ENCODE measurements at regions not wholly inside any gene's neighbourhood (a gene's known extent, or its start where the extent isn't known, plus 50 kb on each side); places are given as distances from the start of the nearest gene placed in this dataset.
"Not testable (repeated sequence)": the region's sequence is repeated elsewhere in the genome, so short reads cannot be mapped to it uniquely, and the experiment has no call there.

DNA sequence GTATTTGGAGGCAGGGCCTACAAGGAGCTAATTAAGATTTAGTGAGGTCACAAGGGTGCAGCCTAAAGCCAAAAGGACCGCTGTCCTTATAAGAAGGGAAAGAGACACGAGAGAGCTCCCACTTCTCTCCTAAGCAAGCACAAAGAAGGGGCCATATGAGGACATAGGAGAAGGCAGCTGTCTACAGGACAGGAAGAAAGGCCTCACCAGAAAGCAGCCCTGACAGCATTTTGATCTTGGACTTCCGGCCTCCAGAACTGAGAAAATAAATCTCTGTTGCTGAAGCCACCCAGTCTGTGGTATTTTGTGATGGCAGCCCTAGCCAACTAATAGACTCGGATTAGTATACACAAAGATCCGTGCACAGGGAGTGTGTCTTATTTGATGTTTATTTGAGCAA is 139.7 kb downstream of the B3GNT2 start:
- no peak for DNase-seq (ENCODE audit: low read depth in 4 of 4, low spot score in 3 of 4)

DNA sequence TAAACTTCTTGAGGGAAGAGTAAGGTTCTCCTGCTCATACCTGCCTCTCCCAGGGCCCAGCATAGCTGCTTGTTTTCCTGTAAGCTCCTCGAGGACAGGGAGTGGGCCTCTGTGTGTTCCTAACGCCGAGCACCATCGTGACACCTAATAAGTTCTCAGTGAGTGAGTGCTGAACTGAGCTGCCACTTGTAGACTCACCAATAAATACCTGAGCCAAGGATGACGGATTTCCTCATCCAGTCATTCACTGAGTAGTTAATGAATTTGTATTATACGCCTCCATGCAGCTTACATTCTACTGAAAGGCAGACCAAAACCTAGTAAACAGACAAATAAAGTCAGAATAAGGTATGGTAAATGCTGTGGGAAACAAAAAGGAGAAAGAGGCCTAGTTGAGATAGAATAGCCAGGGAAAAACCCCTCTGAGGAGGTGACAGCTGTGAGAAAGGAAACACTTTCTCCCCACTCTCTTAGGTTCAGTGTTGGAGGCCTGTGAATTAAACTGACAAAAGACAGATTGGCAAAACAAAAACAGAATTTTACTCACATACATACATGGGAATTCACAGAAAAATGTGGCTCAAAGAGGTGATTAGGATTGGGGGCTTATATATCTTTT is 138.6 kb downstream of the B3GNT2 start:
- DNase-seq (ENCODE audit: low read depth in 4 of 4, low spot score in 3 of 4) = no peak

DNA sequence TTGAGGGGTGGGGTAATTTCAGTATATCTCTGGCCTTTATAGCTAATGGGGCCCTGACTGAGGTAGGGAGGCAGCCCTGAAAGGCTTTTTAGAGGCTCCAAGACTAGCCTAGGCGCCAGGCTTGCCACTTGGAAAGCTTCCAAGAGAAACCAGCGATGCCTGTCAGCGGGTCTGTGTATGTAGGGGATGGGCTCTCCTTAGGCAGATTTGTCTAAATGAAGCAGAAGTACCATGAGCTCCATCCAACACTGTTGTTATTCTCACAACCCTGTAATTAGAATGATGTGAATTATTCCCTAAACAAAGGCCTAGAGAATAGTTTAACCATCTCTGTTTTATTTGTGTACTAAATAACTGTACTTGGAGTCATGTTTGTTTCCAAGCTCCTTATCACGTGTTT is 138.1 kb downstream of the B3GNT2 start:
- no peak for DNase-seq (ENCODE audit: low read depth in 4 of 4, low spot score in 3 of 4)

DNA sequence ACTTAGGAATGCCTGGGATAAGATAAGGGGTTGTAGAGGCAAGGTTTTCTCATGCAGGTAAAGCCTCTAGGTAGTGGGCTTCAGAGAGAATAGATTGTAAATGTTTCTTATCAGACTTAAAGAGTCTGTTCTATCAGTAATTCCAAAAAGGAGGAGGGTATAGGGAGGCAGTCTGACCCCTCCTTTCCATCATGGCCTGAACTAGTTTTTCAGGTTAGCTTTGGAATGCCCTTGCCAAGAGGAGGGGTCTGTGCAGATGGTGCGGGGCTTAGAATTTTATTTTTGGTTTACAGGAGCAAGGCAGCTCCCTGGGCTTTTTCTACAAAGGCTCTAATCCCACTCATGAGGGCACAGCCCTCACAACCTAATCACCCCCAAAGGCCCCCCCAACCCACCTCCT is 135.0 kb downstream of the B3GNT2 start:
- no peak for DNase-seq (ENCODE audit: low read depth in 4 of 4, low spot score in 3 of 4)

DNA sequence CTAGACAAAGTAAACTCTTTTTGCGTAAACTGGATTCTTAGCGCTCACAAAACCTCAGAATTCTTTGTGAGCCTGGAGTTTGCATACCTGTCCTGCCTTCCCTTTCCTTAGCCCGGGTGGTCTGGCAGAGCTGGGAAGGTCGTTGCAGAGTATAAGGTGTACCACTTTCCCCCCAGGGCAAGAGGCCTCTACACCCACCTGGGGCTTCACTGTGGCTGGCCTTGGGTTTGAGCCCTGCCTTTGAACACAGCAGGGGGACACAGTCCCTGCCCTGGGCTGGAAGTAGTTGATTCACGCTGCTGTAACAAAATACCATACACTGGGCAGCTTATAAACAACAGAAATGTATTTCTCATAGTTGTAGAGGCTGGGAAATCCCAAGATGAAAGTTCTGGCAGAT is 133.9 kb downstream of the B3GNT2 start:
- DNase-seq (ENCODE audit: low read depth in 4 of 4, low spot score in 3 of 4) = no peak

DNA sequence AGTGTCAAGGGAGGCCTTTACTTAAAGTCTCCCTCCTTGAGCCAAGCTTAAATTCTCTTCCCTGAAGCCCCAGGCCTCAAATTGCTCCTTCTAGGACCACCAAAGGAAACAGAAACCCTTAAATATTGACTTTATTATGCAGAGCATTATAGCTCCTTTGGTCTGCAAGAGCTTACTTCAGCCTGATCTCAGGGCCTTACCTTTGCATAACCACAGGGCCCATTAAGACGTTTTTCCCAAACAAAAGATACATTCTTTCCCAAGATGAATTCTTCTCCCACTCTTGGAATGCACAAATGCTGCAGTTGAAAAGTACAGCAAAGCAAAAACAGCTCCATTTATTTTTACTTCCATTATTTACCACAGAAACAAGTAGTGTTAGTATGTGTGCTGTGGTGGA is 130.8 kb downstream of the B3GNT2 start:
- no peak for DNase-seq (ENCODE audit: low read depth in 4 of 4, low spot score in 3 of 4)

DNA sequence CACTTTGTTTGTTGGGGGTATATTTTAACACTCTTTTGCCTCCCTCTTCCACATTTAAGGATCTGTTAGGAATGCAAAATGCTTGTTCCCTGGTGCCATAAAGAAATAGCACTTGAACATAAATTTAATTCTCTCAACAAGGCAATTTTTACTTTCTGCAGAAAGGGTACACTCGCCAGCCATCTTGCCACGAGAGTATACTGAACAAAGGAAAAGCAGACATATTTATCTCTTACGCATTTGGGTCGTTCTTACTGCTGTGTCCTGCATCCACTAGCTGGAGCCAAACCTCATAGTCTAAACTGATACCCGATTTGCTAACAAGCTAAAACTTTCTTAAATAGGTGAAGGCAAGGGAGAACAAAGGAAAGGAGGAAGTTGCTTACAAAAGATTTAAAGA is 129.5 kb downstream of the B3GNT2 start:
- DNase-seq (ENCODE audit: low read depth in 4 of 4, low spot score in 3 of 4) = no peak

DNA sequence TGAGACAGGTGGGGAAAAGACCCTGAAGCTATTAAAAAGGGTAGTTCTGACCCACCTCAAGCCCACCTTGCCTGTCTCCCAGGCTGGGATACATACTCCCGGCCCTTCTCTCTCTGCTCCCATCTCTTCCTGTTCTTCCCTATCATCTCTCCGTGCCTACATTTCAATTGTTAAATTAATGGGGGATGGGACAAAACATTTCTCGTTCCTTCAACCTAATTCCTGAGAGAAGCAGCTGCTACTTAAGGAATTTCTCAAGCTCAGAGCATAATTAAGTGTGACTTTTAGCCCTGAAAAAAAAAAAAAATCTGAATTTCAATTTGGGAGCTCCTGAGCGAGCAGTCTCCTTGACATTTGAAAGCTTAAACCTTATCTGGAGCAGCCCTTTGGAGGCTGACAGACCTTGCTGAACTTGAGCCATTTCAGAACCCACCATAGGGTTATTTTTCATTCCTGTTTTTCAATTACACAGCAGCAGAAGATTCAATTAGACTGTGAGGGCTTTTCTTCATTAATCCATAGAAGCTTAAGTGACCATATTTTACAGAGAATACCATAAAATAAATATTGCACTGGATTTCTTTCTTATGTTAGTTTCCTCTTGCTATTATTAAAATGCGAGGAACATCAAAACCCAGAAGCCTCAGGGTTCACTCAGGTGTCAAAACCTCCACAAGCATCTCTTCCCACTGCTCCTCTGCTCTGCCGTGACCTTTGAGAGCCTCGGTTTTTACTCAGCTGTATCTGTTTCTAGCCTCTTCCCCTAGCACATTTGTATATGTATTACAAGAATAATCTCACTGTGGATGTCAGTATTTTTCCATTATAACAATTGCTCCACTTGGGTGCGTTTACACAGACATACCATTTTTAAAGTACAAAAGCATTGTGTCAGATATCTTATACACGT is 125.7 kb downstream of the B3GNT2 start:
- DNase-seq (ENCODE audit: low read depth in 4 of 4, low spot score in 3 of 4) = no peak

DNA sequence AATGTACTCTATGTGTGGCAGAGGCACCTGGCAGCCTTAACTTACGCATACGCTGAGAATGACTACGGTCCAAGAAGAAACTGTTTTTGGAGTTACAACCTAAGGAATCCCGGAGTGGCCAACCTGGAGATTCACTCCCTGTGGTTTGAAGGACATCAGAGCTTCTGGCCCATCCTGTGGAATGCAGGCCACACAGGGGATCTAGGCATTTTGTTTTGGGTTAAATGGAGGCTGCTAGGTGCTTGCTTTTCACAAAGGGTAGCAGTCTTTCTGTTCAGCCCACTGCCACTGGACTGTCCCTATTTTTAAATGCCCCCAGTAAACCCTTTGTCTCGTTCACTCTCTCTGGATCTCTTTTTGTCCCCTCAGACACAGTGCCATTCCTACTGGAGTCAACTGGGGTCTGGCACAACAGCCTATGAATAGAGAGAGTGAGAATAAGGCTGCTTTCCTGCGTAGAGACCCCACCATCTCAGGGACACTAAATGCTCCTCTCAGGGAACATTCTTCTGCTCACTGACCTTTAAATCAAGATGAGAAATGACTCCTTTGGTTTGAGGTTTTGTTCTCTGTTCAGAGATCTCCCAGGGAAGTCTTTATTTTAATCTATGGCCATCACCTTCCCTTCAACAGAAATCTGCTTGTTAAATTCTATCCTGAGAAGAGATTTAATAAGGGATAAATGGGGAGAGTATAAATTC is 124.9 kb downstream of the B3GNT2 start:
- no peak for DNase-seq (ENCODE audit: low read depth in 4 of 4, low spot score in 3 of 4)

DNA sequence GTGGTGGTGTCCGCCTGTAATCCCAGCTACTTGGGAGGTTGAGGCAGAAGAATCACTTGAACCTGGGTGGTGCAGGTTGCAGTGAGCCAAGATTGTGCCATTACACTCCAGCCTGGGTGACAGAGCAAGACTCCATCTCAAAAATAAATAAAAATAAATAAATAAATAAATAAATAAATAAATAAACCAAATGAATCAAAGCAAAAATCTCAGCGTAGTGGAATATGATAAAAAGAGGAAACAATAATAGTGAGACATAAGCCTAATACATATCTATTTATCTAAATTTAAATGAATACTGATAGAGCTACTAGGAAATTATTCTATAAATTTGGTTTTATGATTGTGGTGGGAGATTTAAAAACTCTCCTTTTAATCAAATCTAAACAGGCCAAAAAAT is 124.2 kb downstream of the B3GNT2 start:
- DNase-seq (ENCODE audit: low read depth in 4 of 4, low spot score in 3 of 4) = not testable (repeated sequence)

DNA sequence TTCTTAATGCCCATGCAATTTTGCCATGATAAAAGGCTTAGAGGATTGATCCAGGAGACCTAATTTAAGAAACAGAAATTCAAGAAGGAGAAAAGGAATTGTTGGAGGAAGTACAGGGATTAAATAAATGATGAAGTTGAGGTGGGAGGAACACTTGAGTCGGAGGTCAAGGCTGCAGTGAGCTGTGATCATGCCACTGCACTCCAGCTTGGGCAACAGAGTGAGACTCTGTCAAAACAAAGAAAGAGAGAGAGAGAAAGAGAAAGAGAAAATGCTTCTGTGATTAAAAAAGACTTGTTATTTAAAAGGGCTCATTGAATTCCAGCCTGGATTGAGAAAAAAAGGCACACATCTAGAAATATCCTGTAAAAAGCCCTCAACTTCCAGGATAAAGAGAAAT is 123.2 kb downstream of the B3GNT2 start:
- DNase-seq (ENCODE audit: low read depth in 4 of 4, low spot score in 3 of 4) = no peak

DNA sequence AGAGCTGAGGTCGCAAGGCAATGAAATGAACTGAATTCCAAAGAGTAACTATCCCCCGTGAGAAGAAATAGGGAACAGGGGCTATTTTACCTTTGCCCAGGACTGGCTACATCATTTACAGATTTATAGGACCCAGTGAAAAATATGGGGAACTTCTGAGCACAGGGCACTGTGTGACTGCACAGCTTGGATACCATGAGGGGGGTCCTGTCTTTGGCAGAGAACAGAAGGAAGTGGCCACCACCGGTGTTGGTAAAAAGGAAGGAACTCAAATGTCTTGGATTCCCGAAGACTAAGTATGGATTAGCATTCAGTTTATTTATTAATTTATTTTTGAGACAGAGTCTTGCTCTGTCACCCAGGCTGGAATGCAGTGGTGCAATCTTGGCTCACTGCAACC is 119.6 kb downstream of the B3GNT2 start:
- DNase-seq (ENCODE audit: low read depth in 4 of 4, low spot score in 3 of 4) = no peak

DNA sequence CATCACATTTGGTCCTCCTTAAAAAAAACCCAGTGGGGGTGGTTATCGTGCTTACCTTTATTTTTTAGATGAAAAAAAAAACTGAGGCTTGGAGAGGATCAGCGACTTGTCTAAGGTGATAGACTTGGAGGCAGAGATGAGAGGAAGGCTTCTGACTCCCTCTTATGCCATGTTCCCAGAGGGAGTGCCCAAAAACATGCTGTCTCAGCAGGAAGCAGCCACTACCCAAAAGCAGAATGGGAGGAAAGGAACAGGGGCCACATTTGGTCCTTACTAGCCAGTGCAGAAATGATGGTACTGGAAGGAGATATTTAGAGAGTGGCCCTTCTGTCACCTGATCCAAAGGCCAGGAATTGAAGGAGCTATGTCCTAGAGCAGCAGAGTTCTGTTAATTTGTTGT is 118.4 kb downstream of the B3GNT2 start:
- DNase-seq (ENCODE audit: low read depth in 4 of 4, low spot score in 3 of 4) = no peak

DNA sequence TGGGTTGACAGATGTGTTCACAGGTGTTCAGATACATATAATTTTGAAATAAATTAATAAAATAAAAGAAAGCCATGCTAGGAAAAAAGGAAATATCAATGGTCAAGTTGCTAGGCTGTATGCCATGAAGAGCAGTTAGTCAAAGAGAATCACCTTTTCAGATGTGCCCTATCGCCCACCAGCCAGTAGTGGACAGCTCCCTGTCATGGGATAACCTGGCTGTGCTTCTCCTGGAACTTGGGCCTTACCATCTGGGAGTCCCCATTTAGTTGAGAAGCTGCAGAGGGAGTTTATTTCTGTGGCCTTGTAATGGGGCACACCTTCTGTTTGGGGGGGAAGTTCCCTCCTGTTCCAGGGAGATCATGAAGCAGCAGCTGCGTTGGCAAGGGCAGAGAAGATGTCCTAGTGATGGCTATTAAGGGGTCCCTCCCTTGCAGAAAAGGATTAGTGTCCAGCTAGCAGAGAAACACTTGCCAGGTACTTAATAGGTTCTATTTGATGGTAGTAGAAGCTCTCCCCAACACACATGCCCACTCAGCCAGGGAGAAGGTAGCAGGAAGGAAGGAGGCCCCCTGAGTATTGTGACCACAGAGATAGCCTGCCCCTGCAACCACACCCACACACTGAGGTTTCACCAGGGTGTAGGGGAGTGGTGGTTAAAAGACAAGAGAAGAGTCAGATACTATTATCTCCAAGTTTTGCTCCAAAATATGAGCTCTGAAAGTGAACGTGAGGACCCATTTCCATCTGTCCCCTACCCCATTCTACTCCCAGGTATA is 117.7 kb downstream of the B3GNT2 start:
- no peak for DNase-seq (ENCODE audit: low read depth in 4 of 4, low spot score in 3 of 4)

DNA sequence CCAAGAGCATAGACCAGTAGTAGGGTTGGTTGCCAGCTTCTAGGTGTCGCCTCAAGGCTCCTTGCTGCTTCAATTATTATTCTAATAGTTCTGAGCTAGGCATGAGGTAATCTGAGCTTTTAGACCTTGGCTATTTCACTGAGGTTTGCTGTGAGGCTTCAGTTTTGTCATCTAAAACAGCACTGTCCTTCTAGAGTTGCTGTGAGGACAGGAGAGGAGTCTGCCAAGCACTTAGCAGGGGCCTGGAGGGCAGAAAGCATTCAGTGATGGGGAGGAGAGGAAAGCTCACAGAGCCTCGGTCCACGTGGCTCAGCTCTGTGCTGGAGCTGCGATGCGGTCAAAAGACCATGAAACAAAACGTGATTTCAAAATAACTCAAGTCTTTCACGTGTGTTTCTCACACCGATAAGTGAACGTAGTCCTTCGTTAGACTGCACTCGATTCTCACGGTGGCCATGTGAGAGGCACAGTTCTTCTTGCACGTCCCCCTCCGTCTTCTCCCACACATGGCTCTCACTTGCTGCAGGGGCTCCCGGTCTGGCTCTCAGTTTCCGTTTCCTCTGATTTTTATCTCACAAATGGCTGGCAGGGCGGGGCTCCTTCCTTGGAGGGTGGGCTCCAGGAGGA is 113.7 kb downstream of the B3GNT2 start:
- DNase-seq (ENCODE audit: low read depth in 4 of 4, low spot score in 3 of 4) = no peak

DNA sequence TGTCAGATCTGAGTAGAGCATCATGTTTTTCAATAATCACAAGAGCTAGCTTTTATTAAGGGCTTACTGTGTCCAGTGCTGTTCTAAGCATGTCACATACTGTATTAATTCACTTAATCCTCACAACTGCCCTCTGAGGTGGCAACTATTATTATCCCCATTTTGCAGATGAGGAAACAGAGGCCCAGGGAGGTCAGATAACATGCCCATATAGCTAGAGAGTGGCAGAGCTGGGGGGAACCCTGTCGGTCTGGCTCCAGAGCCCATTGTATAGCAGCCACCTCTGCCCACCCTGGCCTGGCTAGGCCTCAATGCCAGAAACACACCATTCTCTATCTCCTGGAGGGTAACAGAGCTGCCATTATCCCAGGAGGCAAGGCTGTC is 113.2 kb downstream of the B3GNT2 start:
- DNase-seq (ENCODE audit: low read depth in 4 of 4, low spot score in 3 of 4) = no peak

DNA sequence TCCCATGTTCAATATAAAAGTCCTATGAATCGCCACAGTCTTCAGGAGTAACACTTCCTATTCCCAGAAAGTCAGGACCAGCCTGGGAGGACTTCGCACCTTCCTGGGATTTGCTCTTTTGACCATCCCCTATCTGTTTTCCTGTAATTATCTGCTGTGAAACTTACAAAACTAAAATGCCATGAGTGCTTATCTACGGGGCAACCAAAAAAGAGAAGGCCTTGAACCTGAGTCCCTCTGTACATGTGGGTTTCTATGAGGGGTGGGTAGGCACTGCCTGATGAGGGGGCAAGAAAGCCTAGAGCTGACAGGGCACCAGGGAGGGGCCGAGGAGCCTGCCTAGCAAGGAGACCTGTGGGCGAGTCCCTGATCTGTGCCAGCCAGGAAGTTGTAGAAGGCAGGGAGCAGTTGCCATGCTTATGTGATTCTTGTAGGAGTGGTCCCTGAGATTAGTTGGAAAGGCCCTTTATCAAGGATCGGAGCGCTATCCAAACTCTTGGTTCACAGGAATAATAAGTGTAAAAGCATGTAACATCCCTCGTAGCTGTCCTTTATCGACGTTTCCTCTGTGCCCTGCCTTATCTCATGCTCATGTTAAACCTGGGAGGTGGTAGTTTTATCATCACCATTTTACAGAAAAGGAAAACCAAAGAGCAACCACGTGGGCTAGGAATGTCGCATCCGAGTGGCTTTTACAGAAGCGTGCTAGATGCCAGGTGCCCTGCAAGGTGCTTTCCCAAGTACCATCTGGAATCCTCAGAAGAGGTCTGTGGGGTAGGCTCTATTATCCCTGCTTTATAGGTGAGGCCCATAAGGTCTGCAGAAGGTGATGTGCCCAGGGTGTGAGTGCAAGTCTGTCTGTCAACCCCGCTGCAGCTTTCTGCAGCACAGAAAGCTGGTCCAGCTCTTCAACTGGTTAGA is 111.8 kb downstream of the B3GNT2 start:
- DNase-seq (ENCODE audit: low read depth in 4 of 4, low spot score in 3 of 4) = no peak

DNA sequence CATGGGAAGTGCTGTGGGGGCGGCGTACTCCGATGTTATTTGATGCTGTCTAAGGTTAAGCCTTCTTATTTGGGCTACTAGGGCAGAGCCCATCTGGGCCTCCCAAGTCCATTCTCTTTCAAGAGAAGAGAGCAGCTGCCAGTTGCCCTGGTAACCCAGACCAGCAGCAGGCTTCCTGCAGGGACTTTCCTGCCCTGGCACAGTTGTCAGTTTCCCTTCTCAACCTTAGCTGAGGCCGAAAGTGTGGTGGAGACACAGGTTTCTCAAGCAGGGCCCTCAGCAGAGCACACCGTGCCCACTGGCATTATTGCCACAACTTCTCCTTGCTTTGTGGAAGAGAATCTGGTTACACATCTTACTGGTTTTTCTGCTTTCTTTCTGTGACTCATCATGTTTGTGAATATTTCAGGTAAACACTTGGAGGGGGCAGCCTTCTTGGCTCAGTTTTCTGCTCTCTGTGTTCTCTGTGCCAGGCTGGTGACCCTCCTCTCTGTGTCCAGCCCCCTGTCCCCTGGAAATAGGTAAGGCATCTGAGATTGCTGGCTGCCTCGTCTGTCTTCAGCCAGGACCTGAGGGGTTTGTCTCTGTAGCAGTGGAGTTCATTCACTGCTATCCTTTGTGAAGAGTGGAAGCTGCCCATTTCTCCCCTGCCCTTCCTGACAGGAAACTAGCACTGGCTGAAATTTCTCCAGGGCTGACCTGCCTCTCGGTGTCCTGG is 111.0 kb downstream of the B3GNT2 start:
- no peak for DNase-seq (ENCODE audit: low read depth in 4 of 4, low spot score in 3 of 4)
